C1 segment of cervical spinal cord (tissue), 14 donors: ENCODE measurements at regions not wholly inside any gene's neighbourhood (a gene's known extent, or its start where the extent isn't known, plus 50 kb on each side); places are given as distances from the start of the nearest gene placed in this dataset.

ENCODE experiments used
- DNase-seq, 14 donors: peaks; one replicate each; lab custom pipeline; 2025; lab: John Stamatoyannopoulos, UW

GRCh38 chr14:100638211-100638855, 51.1 kb upstream of the BEGAIN start:
- no peak for DNase-seq

GRCh38 chr14:100639280-100639679, 52.1 kb upstream of the BEGAIN start:
- DNase-seq = no peak

- no peak for DNase-seq
These were observed 53.5 kb upstream of the BEGAIN start for GRCh38 chr14:100640471-100641273.

- no peak for DNase-seq
These were observed 54.1 kb upstream of the BEGAIN start for GRCh38 chr14:100641274-100641860.

GRCh38 chr14:100643426-100643825, 56.2 kb upstream of the BEGAIN start:
- DNase-seq = no peak

GRCh38 chr14:100644383-100644782, 57.2 kb upstream of the BEGAIN start:
- no peak for DNase-seq

- no peak for DNase-seq
These were observed 57.6 kb upstream of the BEGAIN start for GRCh38 chr14:100644784-100645183.

- DNase-seq = peak in 11 of 14 donors; percentile 10 to 68 (median 42)
These were observed 58.2 kb upstream of the BEGAIN start for GRCh38 chr14:100645196-100645981.

- no peak for DNase-seq
These were observed 58.7 kb upstream of the BEGAIN start for GRCh38 chr14:100645982-100646314.

- DNase-seq = no peak
These were observed 61.4 kb upstream of the BEGAIN start for GRCh38 chr14:100648474-100649172.

- no peak for DNase-seq
These were observed 61.9 kb upstream of the BEGAIN start for GRCh38 chr14:100649173-100649519.

GRCh38 chr14:100651999-100652508, 64.8 kb upstream of the BEGAIN start:
- no peak for DNase-seq

GRCh38 chr14:100652744-100653143, 65.5 kb upstream of the BEGAIN start:
- no peak for DNase-seq

GRCh38 chr14:100653409-100653808, 66.2 kb upstream of the BEGAIN start:
- DNase-seq = no peak

GRCh38 chr14:100654025-100654813, 67.0 kb upstream of the BEGAIN start:
- DNase-seq = peak in 1 of 14 donors; percentile 31

GRCh38 chr14:100654814-100655740, 67.9 kb upstream of the BEGAIN start:
- peak in 1 of 14 donors; percentile 31 for DNase-seq

GRCh38 chr14:100655741-100656085, 68.5 kb upstream of the BEGAIN start:
- DNase-seq = no peak

- DNase-seq = no peak
These were observed 69.7 kb upstream of the DLK1 start for GRCh38 chr14:100656996-100657395.

- no peak for DNase-seq
These were observed 68.9 kb upstream of the DLK1 start for GRCh38 chr14:100657780-100658179.
